GM10266 (cell line): ENCODE measurements at regions not wholly inside any gene's neighbourhood (a gene's known extent, or its start where the extent isn't known, plus 50 kb on each side); places are given as distances from the start of the nearest gene placed in this dataset.

ENCODE experiments used
- DNase-seq: peaks from one replicate; pipeline ENCODE4 v3.0.0; 2012; ENCODE audit errors: extremely low spot score
- TF ChIP-seq, protein P1 (sequence below): IDR thresholded peaks from 2 replicates; pipeline ENCODE4 v1.5.1; 2012; ENCODE audit warnings: mild to moderate bottlenecking, low read depth; ENCODE audit not compliant: control insufficient read depth, insufficient read depth; ENCODE audit errors: missing control alignments

DNA sequence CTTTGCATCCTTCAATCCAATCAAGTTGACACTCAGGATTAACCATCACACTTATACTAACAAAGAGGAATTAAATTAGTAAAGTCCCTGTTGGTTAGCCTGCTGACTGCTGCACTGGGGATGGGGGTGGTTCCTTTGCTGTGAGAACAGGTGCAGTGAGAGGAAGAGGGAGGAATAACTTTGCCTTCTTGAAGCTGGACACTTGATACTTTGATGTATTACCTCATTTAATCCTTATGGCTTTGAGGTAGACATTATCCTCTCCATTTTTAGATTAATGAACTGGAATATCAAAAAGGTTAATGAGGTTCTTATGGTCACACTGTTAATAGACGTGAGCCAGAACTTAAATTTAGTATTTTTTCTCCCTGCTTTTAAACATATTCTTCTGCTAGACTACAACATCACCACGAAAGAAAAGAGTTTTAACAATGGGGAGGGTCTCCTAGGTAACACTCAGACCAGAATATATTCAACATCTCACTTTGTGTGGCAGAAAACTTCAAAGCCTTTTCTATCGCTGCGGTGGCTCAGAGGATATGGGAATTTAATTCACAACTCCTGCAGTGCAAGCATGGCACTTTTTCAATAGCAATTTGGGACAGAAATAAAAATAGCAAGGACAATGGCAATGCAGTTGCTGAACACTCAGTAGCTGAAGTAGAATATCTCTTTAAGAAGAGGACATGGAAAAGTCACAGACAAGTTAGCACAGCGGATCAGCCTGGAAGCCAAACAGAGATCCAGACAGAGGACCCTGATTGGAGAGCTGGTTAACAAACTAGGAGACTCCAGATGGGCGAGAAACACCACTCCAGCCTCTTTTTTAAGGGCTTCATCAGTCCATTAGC, 68.8 kb upstream of the DNAH14 start:
- DNase-seq = no peak
- TF ChIP-seq, protein P1, sequence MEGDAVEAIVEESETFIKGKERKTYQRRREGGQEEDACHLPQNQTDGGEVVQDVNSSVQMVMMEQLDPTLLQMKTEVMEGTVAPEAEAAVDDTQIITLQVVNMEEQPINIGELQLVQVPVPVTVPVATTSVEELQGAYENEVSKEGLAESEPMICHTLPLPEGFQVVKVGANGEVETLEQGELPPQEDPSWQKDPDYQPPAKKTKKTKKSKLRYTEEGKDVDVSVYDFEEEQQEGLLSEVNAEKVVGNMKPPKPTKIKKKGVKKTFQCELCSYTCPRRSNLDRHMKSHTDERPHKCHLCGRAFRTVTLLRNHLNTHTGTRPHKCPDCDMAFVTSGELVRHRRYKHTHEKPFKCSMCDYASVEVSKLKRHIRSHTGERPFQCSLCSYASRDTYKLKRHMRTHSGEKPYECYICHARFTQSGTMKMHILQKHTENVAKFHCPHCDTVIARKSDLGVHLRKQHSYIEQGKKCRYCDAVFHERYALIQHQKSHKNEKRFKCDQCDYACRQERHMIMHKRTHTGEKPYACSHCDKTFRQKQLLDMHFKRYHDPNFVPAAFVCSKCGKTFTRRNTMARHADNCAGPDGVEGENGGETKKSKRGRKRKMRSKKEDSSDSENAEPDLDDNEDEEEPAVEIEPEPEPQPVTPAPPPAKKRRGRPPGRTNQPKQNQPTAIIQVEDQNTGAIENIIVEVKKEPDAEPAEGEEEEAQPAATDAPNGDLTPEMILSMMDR = no peak

GRCh38 chr1:224861339-224861716, 68.1 kb upstream of the DNAH14 start:
- TF ChIP-seq, protein P1 = no peak
- DNase-seq = no peak

DNA sequence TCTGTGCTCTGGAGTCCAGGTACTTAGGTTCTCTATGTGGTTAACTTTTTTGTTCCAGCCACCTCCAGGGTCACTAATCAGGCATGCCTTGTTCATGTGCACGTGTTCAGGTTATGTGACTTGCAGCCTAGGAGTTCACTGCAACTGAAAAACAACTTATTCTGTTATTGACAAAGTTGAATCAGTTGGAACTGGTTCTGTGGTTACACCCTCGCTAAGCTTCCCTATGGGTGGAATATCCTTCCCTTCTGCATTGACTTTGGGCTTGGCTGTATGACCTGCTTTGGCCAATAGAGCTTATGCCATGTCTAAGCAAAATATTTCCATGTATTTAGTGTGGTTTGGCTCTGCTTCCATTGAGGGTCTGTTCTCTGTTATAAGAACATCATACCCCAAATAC, 66.0 kb upstream of the DNAH14 start:
- no peak for DNase-seq

GRCh38 chr1:224864006-224864405, 65.5 kb upstream of the DNAH14 start:
- TF ChIP-seq, protein P1 = no peak
- DNase-seq = no peak

More for the DNA sequence above, 66.0 kb upstream of the DNAH14 start:
- TF ChIP-seq, protein P1 = no peak

- DNase-seq = no peak
- TF ChIP-seq, protein P1 = no peak
These were observed 64.0 kb upstream of the DNAH14 start for GRCh38 chr1:224865510-224865909.

GRCh38 chr1:224866940-224867339, 62.5 kb upstream of the DNAH14 start:
- TF ChIP-seq, protein P1 = no peak
- no peak for DNase-seq

- TF ChIP-seq, protein P1 = no peak
- no peak for DNase-seq
These were observed 61.8 kb upstream of the DNAH14 start for GRCh38 chr1:224867715-224868114.
